ENCODE measurements at regions not wholly inside any gene's neighbourhood (a gene's known extent, or its start where the extent isn't known, plus 50 kb on each side); places are given as distances from the start of the nearest gene placed in this dataset.
A peak's percentile ranks its signal among the peaks of the same experiment; 100 is the strongest.

GRCh38 chr6:53974941-53975340 lies 136.3 kb upstream of the MLIP start:
- no peak for DNase-seq (ENCODE audit: low read depth in 4 of 4, low spot score in 3 of 4)

GRCh38 chr6:53975941-53976615 lies 135.2 kb upstream of the MLIP start:
- DNase-seq (ENCODE audit: low read depth in 4 of 4, low spot score in 3 of 4) = peak in 2 of 4 donors; percentile 31 to 42

- no peak for DNase-seq (ENCODE audit: low read depth in 4 of 4, low spot score in 3 of 4)
Measured at GRCh38 chr6:53977551-53977950, 133.7 kb upstream of the MLIP start.

DNA sequence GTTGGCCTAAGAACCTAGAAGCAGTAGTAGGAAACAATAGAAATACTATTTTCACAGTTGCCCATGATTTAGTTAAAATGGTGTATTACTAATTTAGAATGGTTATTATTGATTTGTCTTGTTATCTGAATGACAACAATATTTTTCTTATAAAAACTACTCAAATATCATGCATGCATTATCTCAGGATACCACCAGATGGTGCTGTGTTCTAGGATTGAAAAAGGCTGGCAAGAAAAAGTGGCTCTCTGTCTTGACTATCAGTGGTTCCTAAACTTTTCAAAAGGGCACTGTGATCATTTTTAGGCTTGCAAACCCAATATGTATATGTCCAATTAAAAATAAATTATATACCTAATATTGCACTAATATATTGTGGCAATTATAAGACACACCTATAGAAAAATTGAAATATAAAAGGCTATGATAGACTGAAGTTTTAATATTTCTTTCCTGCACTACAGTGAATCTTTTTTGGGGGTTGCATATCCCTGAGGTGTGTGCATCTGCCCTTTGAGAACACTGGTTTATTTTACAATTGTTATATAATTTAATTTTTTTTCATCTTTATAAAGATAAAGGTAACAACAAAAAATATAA lies 131.7 kb upstream of the MLIP start:
- no peak for DNase-seq (ENCODE audit: low read depth in 4 of 4, low spot score in 3 of 4)

GRCh38 chr6:53982366-53983050 lies 128.7 kb upstream of the MLIP start:
- no peak for DNase-seq (ENCODE audit: low read depth in 4 of 4, low spot score in 3 of 4)

DNA sequence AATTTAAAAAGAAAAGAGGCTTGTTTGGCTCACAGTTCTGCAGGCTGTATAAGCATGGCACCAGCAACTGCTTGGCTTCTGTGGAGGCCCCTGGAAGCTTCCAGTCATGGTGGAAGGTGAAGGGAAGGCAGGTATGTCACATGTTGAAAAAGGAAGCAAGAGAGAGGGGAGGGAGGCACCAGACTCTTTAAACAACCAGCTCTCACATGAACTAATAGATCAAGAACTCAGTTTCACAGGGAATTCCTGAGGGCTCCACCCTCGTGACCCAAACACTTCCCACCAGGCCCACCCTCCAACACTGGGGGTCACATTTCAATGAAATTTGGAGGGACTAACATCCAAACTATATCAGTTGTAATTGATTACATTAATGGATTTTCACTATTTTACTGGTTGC lies 127.9 kb upstream of the MLIP start:
- no peak for DNase-seq (ENCODE audit: low read depth in 4 of 4, low spot score in 3 of 4)

DNA sequence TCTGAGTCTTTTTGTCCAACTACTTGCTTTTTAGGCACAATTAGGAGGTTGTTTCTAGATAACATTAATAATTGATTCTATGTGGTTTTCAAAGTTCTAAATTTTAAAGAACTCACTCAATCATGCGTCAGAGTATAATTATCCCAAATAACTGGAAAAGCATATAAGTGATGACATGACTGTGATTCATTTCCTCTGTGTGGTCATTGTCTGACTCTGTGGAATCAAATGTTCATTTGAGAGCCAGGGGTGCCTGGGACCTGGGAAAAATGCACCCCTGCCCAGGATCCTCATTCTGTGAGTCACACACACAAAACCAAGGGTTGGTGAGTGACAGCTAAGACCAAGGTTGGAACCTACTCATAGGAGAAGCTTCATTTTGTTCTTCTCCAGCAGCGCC lies 127.1 kb upstream of the MLIP start:
- no peak for DNase-seq (ENCODE audit: low read depth in 4 of 4, low spot score in 3 of 4)

- no peak for DNase-seq (ENCODE audit: low read depth in 4 of 4, low spot score in 3 of 4)
Measured at GRCh38 chr6:53984581-53984980, 126.7 kb upstream of the MLIP start.

DNA sequence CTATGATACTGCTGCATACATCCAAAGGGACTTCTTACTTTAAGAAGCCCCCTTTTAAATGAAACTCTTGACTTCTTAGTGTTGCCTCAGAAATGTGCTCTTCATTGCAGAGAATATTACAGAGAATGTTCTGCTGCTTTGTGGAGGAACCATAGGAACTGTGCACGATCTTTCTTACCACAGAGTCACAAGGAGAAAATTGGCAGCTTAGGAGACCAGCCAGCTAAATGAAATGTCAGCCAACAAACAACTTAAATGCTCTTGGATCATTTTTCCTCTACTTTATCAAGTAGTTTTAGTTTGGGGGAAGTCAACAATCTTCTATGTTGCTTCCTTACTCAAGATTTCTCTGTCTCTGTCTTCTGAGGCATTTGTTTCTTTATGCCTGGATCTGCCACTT lies 125.9 kb upstream of the MLIP start:
- no peak for DNase-seq (ENCODE audit: low read depth in 4 of 4, low spot score in 3 of 4)

DNA sequence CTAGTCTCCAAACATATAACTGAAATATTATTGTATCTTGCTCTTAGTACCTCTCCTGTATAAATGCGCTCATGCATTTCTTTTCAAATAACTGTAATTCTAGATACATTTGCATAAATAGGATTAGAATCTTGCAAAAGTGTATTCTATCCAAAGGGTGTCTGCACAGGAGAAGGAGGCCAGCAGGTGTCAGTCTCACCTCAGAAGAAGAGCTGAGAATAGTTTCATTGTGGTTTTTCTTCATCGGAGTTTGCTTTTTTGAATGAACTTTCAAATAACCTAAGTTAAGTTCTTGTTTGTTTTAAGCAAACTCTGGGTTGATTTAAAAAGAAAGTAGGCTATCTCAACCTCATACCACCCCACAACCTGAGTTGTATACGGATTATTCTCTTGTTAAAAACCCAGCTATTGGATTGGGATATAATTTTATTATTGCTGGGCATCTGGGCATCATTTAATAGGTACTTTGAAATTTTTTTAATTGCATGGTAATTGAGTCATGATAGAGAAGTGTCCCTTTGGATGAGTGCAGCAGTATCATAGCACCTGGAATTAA lies 125.0 kb upstream of the MLIP start:
- no peak for DNase-seq (ENCODE audit: low read depth in 4 of 4, low spot score in 3 of 4)

- no peak for DNase-seq (ENCODE audit: low read depth in 4 of 4, low spot score in 3 of 4)
Measured at GRCh38 chr6:53986721-53987521, 124.3 kb upstream of the MLIP start.

GRCh38 chr6:53987522-53987888 lies 123.7 kb upstream of the MLIP start:
- DNase-seq (ENCODE audit: low read depth in 4 of 4, low spot score in 3 of 4) = no peak

DNA sequence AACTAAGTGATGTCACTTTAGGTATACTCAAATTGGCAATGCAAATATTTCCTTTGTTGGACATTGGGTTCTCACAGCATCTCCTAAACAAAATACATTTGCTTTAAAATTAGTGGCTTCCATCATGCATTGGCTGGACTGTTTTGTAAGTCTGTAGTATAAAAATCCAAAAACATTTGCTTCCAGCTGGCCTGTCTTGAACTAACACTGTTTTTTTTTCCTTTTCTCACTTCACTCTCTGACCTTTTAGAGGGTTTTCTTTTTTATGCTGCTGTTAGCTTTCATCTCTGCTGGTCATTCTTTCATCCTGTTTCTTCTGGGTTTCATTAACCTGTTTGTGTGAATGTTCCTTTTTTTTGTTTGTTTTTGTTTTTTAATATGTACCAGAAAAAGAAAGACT lies 121.7 kb upstream of the MLIP start:
- no peak for DNase-seq (ENCODE audit: low read depth in 4 of 4, low spot score in 3 of 4)

DNA sequence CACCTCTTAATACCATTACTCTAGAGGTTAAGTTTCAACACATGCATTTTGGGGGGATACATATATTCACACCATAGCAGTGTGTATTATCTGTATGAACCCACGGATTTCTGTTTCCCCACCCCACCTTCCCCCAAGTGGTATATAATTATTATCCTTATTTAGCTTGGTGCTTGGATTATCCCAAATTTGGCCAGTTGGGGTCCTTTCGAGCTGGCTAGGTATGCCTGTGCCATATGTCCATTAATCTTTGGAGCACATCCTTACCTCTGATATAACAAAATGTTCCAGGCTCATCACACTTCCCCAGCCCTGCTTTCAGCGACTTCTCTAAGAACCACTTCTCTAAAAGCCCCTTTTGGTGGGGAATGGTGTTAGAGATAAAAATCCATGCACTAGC lies 118.7 kb upstream of the MLIP start:
- DNase-seq (ENCODE audit: low read depth in 4 of 4, low spot score in 3 of 4) = no peak

DNA sequence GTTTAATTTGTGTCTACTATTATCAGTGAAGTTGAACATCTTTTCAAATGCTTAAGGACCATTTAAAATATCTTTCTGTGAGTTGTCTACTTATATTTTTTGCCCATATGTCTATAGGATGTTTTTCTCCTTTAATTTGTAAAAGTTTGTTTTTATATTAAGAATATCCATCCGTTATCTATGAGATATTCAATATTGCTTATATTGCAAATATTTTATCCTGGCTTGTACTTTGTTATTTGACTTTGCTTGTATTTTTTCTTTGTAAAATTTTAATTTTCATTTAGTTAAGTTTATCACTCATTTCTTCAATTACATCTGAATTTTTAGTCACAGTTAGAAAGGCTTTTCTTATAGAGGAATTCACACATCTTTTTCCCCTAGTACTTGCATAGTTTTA lies 117.0 kb upstream of the MLIP start:
- DNase-seq (ENCODE audit: low read depth in 4 of 4, low spot score in 3 of 4) = no peak

DNA sequence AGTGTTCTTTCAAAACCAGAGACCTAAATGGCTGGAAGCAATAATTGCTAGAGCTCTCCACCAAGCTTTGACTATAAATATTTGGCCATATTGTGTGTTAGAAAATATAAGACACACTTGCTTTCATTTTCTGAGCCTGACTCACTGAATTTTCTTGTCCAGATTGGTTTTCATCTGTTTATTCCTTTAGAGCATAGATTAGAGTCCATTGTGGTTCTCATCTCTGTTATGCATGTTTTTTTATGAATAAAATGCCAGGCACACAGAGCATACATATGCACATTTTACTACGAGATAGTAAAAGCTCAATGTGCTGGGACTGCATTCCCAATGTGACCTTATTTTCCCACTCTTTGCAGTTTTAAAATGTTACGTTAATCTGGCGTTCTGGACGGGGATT lies 115.3 kb upstream of the MLIP start:
- DNase-seq (ENCODE audit: low read depth in 4 of 4, low spot score in 3 of 4) = no peak

DNA sequence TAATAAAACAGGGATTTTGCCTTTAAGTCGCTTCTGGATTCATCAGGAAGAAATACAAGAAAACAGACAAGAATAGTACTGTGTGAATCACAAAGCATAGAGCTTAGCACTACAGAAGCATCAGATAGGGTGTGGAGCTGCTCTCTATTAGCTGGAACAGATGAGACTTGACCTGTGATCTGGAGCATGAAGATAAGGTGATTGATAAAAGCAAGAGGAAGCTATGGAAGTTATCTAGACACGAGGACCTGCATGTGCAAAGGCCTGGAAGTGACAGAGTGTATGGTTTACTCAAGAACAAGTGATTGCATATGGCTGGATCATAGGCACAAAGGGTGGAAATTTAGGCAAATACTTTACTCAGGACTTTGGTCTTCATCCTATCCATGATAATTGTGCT lies 112.9 kb upstream of the MLIP start:
- no peak for DNase-seq (ENCODE audit: low read depth in 4 of 4, low spot score in 3 of 4)

DNA sequence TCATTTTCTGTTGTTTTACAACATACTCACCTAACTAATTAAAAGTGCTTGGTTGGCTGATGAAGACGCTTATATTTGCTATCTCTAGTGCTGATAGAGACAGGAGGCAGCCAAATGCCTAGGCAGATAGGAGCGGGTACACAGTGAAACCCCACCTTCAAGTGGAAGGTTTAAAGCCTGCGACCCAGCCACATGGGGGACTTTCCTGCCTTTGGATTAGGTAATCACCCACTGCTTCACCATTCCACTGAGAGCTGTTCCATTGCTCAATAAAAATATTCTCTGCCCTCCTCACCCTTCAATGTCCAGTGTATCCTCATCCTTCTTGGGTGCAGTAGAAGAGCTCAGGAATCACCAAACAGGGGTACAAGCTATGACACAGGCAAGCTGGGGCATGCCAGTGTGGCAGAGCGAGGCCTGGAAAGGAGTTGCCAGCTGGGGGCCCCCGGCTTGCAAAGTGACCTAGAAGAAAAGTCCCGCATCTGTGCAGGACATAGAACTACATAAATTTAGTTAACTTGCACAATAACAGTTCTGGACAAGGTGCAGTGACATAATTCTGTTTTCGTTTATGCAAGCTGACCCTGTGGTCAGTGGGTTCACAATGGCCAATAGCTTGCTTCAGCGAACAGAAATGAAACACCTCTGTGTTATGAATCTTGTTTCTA lies 112.0 kb upstream of the MLIP start:
- no peak for DNase-seq (ENCODE audit: low read depth in 4 of 4, low spot score in 3 of 4)

DNA sequence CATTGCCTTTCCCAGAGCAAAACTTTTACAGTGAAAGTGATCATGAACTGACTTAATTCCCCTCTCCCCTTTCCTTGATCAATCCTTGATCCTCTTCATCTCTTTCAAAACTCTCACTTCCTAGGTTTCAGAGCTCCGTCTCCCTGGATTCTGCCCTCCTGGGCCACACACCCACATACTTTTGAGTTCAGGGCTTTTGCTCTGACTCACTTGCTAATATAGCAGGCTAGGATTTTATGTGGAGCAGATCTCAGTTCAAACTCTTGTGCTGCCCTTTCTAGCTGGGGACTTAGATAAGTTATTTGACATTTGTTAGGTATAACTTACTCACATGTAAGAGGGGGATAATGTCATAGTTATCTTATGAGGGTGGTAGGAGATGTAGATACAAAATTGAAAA lies 109.1 kb upstream of the MLIP start:
- DNase-seq (ENCODE audit: low read depth in 4 of 4, low spot score in 3 of 4) = no peak

GRCh38 chr6:54003316-54003715 lies 107.9 kb upstream of the MLIP start:
- no peak for DNase-seq (ENCODE audit: low read depth in 4 of 4, low spot score in 3 of 4)

- DNase-seq (ENCODE audit: low read depth in 4 of 4, low spot score in 3 of 4) = no peak
Measured at GRCh38 chr6:54008589-54008988, 102.7 kb upstream of the MLIP start.
